Activated CD8-positive, alpha-beta memory T cell treated with anti-CD3 and anti-CD28 coated beads, Interleukin-2, amount 50 U/mL, for 24 hours (primary cell): ENCODE measurements at regions not wholly inside any gene's neighbourhood (a gene's known extent, or its start where the extent isn't known, plus 50 kb on each side); places are given as distances from the start of the nearest gene placed in this dataset.
"Not testable (repeated sequence)": the region's sequence is repeated elsewhere in the genome, so short reads cannot be mapped to it uniquely, and the experiment has no call there.

Experiments used
- DNase-seq: peaks from one replicate; pipeline ENCODE4 v3.0.0-alpha.2; 2020; ENCODE audit errors: extremely low read depth

DNA sequence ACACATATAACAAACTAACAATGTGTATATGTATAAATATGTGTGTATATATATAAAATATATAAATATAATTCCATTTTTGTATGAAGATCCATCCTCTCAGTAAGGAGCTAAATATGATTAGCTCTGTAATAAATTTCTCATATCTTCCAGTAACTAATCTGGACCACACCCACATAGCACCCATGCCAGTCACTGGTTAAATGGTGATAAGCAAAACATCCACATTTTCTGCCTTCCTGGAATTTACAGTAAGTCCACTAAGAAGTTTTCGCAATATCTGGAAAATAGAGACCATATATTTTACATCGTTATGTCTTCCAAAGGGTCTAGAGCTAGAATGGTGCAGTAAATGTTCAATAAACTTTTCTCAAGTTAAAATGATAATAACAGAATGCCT lies 151.5 kb upstream of the STMND1 start:
- DNase-seq = no peak

DNA sequence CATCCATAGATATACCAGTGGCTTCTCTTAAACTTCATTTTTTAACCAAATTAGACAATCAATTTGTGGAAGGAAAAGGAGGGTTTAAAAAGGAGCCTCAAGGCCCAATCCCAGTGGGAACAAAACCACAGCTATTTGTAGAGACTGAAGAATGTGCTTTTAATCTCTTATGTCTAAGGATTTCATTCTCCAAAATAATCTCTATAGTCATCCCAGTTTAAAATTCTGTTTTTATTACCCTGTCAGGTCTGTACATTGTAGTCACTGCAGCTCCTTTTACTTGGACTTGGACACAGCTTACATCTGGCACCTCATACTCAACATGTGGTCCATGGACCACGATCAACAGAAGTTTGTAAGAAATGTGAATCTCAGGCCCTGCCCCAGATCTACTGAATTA lies 152.1 kb upstream of the STMND1 start:
- no peak for DNase-seq

DNA sequence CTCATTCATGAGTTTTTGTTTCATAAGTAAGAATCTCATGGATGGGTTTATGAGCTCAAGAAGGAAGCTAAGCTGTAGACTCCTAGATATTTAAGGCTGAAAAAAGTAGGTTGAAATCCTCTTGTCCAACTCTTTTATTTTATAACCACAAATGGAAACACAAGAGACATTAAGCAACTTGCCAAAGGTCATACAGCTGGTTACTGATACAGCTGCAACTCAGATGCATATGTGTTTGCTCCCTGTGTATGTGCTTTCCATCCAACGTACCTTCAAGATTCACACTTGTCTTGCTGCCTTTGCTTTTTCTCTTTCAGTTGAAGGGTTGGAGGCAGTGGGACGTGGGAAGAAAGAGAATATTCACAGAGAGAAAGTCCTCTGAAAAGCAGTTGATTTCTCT lies 153.5 kb upstream of the STMND1 start:
- no peak for DNase-seq

DNA sequence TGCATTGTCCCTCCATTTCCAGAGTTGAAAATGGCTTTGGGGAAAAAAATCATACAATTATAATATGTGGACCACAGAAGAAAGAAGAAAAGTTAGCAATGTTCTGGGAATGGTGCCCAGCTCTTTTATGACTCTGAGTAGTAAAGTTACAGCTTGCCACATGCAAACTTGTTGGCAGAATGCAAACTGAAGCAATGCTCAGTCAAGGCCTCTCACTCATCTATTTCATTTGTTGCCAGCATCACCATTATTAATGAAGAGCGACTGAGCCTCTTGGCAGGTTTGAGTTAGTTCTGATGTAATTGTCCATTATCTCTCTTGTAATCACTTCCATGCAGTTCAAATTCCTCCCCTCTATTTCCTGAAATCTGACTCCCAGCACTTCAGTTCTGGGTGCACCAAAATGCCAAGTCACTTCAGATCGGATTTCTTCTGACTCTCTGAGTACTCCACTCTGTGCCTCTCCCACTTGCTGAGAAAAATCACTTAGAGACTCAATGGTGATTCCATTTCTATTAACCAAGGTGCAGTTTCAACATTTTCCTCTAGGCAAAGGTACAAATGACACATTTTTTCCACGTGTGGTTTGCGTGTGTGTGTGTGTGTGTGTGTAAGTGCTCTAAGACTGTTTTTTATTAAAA lies 154.4 kb upstream of the STMND1 start:
- no peak for DNase-seq

DNA sequence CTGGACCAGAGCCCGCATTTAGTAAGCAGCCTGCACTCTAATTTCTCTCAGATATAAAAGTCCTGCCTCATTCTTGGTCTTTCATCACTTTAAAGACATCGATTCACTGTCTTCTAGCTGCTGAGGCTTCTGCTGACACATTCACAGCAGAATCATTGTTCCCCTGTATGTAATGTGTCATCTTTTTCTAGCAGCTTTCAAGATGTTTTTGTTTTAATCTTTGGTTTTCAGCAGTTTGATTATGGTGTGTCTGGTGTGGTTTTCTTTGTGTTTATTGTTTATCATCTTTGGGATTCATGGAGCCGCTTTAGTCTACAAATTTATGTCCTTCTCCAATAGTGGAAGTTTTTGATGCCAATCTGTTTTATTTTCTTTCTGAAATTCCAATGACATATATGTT lies 157.3 kb upstream of the STMND1 start:
- DNase-seq = no peak

DNA sequence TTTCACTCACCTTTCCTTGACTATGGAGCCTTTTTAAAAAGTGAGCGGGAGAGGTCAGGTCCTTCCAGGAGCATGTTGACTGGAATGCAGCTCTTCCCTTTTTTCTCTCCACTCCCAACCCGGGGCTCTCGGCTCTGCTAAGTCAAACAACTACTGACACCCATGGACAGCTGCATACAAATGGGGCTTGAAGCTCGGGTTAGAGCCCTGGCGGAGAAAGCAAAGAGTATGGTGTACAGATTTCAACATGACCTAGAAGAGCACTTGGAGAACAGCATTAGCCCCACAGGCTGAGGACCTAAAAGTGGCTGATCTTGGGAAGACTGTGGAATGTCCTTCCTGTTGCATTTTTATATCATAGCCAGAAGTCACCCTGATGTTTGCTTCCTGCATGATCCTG lies 162.0 kb upstream of the STMND1 start:
- DNase-seq = no peak

DNA sequence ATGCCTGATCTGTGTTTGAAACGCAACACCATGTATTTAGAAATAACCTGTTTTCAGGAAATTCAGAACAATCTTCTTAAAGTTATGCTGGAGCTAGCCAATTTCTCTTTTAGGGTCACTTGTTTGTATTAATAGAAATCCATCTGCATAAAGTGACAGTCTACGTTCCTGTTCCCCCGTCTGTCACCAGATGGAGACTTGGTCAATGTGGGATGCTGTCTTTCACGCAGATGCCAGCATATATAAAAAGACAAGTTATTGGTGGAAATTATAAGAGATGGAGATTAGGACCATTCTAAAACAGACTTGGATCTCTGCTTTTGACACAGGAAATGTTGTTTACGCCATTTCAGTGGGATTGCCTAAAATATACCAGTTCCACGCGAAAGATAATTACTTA lies 162.5 kb upstream of the STMND1 start:
- no peak for DNase-seq

DNA sequence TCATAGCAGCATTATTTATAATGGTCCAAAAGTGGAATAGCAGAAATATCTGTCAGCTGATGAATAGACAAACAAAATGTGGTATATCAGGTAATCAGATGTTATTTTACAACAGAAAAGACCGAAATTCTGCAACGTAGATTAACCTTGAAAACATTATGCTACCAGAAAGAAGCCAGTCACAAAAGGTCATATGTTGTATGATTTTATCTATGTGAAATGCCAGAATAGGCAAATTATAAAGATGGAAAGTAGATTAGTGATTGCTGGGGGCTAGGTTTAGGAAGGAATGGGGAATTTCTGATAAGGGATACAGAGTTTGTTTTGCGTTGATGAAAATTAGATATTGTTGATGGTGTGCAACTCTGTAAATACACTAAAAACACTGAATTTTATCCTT lies 165.0 kb upstream of the STMND1 start:
- DNase-seq = no peak

DNA sequence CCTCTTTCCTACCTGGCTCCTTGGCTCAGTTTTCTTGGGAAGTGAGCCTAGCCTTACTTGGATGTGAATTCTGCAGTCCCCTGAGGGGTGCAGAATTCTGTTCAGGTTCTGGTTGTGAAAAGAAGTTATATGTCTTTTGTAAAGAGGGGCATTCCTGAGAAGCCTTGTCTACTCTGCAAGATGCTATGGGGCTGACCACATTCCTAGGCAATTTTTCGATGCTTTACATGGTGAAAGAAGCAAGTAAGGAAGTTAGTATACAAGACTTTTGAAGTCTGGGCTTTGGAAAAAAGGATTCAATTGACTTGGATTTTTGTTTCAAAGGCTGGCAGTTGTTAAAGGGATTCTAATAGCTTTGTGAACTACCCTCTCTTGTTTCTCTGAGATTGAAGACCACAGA lies 167.9 kb upstream of the STMND1 start:
- DNase-seq = no peak

DNA sequence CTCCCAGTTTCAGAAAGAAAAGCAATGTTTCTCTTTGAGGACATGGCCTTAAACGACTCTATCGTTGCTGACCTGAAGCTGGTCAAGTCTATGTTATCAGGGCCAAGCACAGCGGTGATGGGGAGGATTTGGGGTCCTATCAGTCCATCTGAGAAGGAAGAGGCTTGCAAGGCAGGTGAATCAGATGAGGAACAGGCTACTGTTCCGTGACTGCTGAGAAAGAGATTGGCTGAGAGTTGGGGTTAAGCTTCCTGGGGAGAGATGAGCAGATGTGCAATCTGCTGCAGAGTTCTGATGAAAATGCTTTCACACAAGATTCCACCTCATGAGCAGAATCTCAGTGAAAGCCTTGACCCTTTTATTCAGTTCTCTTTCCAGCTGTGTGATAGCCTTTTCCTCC lies 168.3 kb upstream of the STMND1 start:
- DNase-seq = no peak

DNA sequence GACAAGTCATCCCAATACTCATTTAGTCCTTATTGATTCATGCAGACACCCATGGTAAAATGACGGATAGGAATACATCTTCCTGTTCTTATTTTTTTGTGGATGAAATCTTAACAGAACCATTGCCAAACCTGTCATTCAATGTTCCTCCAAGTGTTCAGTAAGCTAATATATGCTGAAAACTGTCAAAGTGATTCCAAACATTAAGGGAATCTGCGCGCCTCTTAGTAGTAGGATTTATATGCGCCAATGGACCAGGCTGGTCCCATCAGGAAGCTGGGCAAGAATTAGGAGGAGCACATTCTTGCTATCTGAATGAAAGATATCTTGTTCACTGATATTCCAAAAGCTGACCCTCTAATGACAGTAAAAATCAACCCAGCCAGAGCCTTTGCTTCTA lies 168.9 kb upstream of the STMND1 start:
- no peak for DNase-seq

DNA sequence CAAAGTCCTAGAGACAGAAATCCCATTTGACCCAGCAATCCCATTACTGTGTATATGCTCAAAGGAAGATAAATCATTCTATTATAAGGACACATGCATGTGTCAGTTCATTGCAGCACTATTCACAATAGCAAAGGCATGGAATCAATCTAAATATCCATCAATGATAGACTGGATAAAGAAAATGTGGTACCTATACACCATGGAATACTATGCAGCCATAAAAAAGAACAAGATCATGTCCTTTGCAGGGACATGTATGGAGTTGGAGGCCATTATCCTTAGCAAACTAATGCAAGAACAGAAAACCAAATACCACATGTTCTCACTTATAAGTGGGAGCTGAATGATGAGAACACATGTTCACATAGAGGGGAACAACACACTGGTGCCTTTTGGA lies 169.8 kb upstream of the ATXN1 start:
- not testable (repeated sequence) for DNase-seq

DNA sequence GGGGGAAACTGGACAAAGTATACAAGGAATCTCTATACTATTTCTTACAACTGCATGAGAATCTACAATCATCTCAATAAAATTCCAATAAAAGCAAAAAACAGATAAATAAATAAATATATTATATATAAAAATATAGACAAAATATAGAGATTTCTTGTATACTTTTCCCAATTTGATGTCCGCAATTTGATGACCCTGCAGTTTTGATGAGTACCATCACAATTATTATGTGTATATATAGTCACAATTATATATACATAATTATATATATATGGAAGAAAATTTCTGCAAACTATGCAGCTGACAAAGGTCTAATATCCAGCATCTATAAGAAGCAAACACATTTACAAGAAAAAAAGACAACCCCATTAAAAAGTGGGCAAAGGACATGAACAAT lies 169.2 kb upstream of the ATXN1 start:
- no peak for DNase-seq

DNA sequence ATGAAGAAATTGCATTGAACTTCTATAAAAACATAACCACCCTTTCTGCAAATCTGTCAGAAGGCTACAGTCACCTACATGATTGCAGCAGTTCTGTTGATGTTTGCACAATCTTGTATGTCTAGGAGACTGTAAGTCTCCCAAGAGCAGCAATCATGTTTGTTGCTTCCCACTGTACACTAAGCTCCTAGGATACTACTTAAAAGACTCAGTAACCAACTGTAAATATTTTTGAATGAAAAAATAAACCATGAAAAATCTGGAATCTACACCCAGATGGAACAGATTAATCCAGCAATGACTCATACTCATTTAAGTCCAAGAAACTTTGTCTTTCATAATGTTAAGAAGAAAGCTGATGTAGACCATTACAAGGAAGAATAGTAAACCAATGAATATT lies 168.5 kb upstream of the ATXN1 start:
- no peak for DNase-seq

DNA sequence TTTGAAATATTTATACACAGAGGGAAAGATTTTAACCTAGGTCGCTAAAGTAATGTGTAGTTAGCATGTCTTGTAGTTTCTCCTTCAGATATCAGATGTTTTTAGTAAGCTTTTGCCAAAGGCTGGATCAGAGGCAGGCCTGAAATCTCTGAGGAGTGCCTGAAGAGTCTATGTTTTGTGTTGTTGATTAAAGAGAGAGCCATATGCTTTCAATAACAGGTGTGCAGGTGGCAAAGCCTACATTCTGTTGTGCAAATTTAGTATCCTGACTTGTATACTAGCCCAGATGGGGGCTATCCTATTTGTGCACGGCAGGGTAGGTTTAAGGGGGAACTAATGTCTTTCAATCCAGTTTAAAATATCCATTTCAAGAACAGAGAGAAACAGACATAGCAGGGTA lies 167.1 kb upstream of the ATXN1 start:
- DNase-seq = no peak

DNA sequence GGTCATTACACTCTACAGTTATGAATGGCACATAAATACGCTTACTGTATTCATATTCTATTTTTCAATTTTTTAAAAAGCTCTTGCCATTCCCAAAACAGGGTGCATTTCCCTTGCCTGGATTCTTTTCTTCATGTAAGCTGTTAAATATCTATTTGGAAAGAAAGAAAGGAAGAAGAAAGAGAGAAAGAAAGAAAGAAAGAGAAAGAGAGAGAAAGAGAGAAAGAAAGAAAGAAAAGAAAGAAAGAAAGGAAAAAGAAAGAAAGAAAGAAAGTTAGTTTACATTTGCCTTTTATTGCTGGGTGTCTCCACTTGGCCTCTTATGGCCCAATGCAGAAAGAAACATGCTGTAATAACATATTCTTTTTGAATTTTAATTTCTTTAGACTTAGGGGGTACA lies 165.9 kb upstream of the ATXN1 start:
- no peak for DNase-seq

DNA sequence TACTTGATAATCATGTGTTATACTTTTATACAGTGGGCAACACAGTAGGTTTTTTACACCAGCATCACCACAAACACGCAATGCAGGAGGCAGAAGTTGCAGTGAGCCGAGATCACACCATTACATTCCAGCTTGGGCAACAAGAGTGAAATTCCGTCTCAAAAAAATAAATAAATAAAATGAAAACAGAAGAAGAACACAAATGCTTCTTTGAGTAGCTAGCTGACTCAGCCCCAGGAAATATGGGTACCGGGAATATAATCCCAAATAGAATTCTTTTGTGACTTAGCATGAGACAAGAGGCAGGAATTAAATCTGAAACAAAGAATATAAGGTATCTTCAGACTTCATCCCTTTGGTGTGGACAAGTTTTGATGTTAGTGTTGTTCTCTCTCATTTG lies 164.2 kb upstream of the ATXN1 start:
- no peak for DNase-seq

DNA sequence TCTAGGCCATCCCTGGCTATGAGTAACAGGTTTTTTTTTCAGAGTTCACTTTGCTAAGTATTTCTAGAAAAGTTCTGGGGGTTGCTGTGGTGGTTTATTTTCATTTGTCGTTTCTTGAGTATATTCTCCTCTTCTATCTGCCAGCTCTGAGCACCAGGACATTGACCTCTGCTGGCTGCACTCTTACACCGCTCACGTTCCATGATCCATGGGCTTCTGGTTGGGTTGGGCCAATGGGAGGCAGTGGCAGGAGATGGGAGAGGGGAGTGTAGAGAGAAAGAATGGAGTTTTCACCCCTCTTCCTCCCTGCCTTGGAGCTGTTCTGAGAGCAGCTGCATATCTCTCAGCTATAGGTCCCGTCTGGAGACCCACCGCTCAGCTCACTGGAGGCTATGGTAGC lies 161.0 kb upstream of the ATXN1 start:
- DNase-seq = no peak

DNA sequence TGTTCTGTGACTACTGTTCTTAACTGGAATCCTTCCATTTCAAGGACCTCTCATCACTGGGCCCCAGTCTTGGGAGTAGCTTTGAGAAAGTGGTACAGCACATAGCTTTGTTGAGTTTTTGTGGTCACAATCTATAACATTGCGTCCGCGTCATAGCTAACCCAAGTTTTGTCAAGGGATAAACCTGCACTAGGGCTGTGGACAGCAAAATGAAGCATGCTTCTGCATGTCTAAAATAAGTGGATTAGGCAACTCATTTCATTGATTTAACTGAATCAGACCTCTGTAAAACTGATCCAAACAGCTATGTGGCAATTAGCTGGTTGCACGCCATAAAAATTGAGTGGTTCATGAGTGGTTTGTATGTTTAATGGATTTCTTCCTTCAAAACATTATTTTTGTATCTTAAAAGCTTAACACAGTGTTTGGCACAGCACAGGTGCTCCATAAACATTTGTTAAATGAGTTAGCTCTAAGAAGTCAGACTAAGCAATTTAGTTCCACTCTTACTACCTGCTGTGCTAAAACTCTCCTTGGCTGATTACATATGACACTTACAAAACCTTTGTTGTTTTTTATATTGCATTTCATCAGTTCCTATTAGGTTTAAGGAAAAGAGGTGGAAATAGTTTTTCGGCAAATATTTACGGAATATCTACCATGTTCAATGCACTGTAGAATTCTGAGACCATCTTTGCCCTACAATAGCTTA lies 160.3 kb upstream of the ATXN1 start:
- DNase-seq = no peak

DNA sequence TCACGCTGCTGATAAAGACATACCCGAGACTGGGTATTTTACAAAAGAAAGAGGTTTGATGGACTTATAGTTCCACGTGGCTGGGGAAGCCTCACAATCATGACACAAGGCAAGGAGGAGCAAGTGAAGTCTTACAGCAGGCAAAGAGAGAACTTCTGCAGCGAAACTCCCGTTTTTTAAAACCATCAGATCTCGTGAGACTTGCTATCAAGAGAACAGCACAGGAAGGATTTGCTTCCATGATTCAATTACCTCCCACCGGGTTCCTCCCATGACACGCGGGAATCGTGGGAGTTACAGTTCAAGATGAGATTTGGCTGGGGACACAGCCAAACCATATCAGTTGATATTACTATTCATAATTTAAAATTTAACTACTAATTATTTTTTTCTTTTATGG lies 157.3 kb upstream of the ATXN1 start:
- DNase-seq = no peak

DNA sequence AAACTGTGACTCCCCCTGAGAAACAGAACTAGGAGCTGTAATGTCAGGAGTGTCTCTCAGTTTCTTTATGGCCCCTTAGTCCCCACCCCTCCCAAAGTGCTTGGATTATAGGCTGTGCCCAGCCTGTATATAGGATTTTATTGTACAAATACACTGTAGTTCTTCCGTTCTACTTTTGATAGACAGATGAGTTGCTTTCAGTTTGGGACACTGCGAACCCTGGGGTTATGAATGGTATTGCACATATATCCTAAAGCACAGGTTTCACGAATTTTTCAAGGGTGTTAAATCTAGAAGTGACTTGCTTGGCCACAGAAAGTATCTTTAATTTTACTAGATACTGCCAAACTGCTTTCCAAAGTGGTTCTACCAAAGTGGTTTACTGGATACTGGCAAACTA lies 152.9 kb upstream of the ATXN1 start:
- DNase-seq = no peak

DNA sequence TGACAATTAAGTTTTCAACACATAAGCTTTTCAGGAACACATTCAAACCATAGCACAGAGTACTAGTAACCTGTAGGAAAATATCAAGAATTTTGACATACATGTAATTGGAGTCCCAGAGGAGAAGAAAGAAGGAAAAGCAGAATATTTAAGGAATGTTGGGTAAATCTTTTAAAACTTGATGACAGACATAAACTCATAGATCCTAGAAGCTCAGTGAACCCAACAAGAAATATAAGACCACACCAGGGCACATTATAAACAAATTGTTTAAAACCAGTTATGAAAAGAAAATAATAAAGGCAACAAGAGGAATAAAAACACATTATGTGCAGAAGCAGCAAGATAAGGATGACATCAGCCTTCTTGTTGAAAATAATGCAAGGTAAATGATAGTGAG lies 151.5 kb upstream of the ATXN1 start:
- DNase-seq = no peak

DNA sequence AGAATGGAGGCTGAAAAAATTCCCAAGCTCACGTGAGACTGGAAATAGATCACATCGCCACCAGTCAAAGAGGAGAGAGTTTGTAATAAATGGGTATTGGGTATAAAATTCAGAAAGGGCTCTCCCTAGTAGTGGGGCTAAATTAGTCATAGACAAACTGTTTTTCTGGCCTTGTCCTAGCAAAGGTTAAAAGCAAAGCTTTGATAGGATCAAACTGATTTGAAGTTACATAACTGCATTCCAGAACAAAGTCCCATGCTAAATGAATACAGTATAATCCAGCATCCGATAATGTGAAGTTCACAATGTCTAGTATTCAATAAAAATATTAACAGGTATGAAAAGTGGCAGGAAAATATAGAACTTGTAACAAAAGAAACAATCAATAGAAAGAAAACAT lies 149.8 kb upstream of the ATXN1 start:
- DNase-seq = no peak
